GM10248 (cell line): ENCODE measurements at regions not wholly inside any gene's neighbourhood (a gene's known extent, or its start where the extent isn't known, plus 50 kb on each side); places are given as distances from the start of the nearest gene placed in this dataset.

ENCODE experiments used
- CTCF ChIA-PET: fragments of 300-600 bp; sonication (Branson Sonifier 250); formaldehyde crosslinking; extraction: SDS; loops from one replicate; lab custom pipeline; 2021; ENCODE audit warnings: antibody characterized with exemption; lab: Yijun Ruan, JAX
- POLR2A ChIA-PET: fragments of 350-650 bp; sonication (Branson Sonifier 250); formaldehyde crosslinking; extraction: SDS; loops from one replicate; lab custom pipeline; 2020; ENCODE audit warnings: antibody characterized with exemption; lab: Yijun Ruan, JAX
- DNase-seq: peaks from one replicate; pipeline ENCODE4 v3.0.0; 2012; ENCODE audit errors: extremely low spot score
- CTCF ChIP-seq: IDR thresholded peaks from 2 replicates; pipeline ENCODE4 v1.5.1; 2012; ENCODE audit warnings: mild to moderate bottlenecking, low read depth; ENCODE audit errors: extremely low read depth, missing control alignments, control extremely low read depth

DNA sequence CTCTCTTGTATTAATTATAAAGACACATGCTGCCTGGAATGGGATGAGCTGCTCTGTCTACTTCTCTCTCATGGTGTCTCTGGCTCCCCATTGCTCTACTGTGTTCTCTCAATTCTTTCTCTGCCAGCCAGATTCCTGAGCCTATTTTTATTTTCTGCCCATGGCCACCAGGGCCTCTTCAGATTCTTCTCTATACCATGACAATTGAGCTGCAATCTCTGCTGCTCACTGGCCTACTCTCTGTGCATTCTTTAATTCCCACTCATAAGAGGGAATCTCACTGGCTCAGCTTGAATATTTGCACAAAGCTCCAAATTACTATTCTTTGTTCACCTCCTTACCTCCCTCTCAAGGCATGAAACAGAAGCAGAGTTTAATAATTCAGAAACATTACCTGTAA, 161.4 kb upstream of the GULP1 start:
- TF ChIP-seq CTCF, result no peak
- CTCF ChIA-PET, result no interaction called here
- no peak for DNase-seq
- POLR2A ChIA-PET, result no interaction called here

GRCh38 chr2:188131281-188131680, 160.4 kb upstream of the GULP1 start:
- TF ChIP-seq CTCF, result no peak
- CTCF ChIA-PET, result interaction anchor here (1.0 to 1.1 kb wide), 2 partner anchors 14 to 18 kb away, joined by 3 read pairs; no protein-coding TSS in a partner anchor
- DNase-seq, result no peak
- POLR2A ChIA-PET, result no interaction called here

DNA sequence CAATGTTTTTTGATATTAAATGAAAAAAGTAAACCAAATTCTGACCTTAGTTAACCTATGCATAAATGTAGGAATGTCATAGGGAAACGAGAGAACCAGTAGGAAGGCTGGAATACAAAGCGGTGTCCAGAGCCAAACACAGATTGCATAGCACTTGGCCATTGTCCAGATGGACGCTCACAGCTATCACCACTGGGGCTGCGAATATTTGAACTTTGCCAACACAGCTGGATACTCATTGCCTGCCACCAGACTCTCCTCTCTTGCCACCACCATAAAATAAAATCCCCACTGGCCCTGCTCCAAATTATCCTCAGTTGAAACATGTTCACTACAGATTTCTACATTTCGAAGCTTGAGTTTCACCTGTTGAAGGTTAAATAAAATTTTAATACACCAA, 159.3 kb upstream of the GULP1 start:
- CTCF ChIA-PET, result interaction anchor here (1.0 kb wide), 1 partner anchor 13 kb away, joined by 3 read pairs; no protein-coding TSS in a partner anchor
- TF ChIP-seq CTCF, result no peak
- DNase-seq, result no peak
- POLR2A ChIA-PET, result no interaction called here

GRCh38 chr2:188134241-188134640, 157.4 kb upstream of the GULP1 start:
- DNase-seq, result no peak
- CTCF ChIA-PET, result interaction anchor here (1.3 kb wide), 1 partner anchor 11 kb away, joined by 4 read pairs; no protein-coding TSS in a partner anchor
- no peak for TF ChIP-seq CTCF
- POLR2A ChIA-PET, result no interaction called here

DNA sequence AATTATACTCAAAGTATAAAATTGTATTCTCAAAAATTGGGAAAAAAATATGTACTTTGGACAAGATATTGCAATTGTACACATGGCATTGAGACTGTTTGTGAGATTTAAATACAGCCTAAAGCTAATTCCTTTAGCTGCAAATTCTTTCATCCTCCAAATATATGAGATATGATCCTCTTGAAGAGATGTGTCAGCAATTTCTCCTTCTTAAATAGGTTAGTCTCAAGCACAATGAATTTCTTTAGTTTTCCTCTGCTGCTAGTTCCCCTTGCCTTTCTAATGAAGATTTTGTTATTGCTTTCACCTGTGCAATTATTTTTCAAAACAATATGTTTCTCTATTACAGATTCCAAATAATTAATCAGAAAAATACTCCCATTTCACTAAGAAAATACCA, 153.4 kb upstream of the GULP1 start:
- no peak for DNase-seq
- CTCF ChIA-PET, result no interaction called here
- no peak for TF ChIP-seq CTCF
- POLR2A ChIA-PET, result no interaction called here

DNA sequence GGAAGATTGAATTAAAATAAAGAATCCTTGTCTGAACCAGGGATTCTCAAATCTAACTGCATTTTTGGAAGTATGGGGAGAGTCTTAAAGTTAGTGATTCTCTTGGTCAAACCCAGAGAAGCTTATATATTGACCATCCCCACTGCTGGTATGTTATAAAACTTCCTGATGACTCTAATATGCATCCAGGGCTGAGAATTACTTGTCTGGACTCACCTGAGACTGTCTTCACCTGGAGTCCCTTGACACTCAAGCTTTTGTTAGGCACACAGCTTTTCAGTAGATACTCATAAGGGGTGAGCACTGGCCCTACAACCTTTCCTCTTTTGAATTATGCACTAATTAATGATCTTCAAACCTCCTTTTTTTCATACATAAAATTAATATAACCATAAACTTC, 149.6 kb upstream of the GULP1 start:
- ChIA-PET POLR2A (no interaction called here), CTCF (no interaction called here)
- no peak for TF ChIP-seq CTCF
- no peak for DNase-seq
